Mesendoderm (in vitro differentiated cells): ENCODE measurements at regions not wholly inside any gene's neighbourhood (a gene's known extent, or its start where the extent isn't known, plus 50 kb on each side); places are given as distances from the start of the nearest gene placed in this dataset.
A peak's percentile ranks its signal among the peaks of the same experiment; 100 is the strongest.

ENCODE experiments used
- DNase-seq: peaks from one replicate; pipeline ENCODE4 v3.0.0; 2013
- H2AK5ac ChIP-seq: 2 replicates; pipeline ENCODE4 v1.6.1; 2013; ENCODE audit warnings: low read length, inconsistent platforms
- H2BK120ac ChIP-seq: 2 replicates; pipeline ENCODE4 v1.6.1; 2013; ENCODE audit warnings: low read depth, mild to moderate bottlenecking, low read length, moderate library complexity, mixed read lengths
- H2BK15ac ChIP-seq: replicated peaks from 2 replicates; pipeline ENCODE4 v1.6.1; 2013; ENCODE audit warnings: low read depth, mild to moderate bottlenecking, moderate library complexity
- H2BK5ac ChIP-seq: 2 replicates; pipeline ENCODE4 v1.6.1; 2013; ENCODE audit warnings: low read length, inconsistent platforms
- H3K18ac ChIP-seq: 2 replicates; pipeline ENCODE4 v1.6.1; 2013; ENCODE audit warnings: mild to moderate bottlenecking, low read length, mixed read lengths
- H3K23ac ChIP-seq: one replicate; pipeline ENCODE4 v1.6.1; 2013; ENCODE audit warnings: low read length
- H3K27ac ChIP-seq: 2 replicates; pipeline ENCODE4 v1.5.1; 2013; ENCODE audit warnings: low read depth, mild to moderate bottlenecking, inconsistent platforms, low read length, moderate library complexity
- H3K27me3 ChIP-seq: 2 replicates; pipeline ENCODE4 v1.6.1; 2013; ENCODE audit warnings: low read length, control low read depth, mild to moderate bottlenecking, inconsistent platforms; ENCODE audit not compliant: insufficient read depth, poor library complexity
- H3K36me3 ChIP-seq: 2 replicates; pipeline ENCODE4 v1.6.1; 2013; ENCODE audit warnings: low read length, inconsistent platforms; ENCODE audit not compliant: control insufficient read depth, insufficient read depth
- H3K4ac ChIP-seq: one replicate; pipeline ENCODE4 v1.6.1; 2013; ENCODE audit warnings: low read depth, mild to moderate bottlenecking, low read length, moderate library complexity
- H3K4me1 ChIP-seq: 2 replicates; pipeline ENCODE4 v1.6.1; 2013; ENCODE audit warnings: low read depth, low read length, inconsistent platforms; ENCODE audit not compliant: control insufficient read depth
- H3K4me2 ChIP-seq: 2 replicates; pipeline ENCODE4 v1.6.1; 2013; ENCODE audit warnings: low read length
- H3K4me3 ChIP-seq: 2 replicates; pipeline ENCODE4 v1.5.1; 2013; ENCODE audit warnings: mild to moderate bottlenecking, low read length
- H3K56ac ChIP-seq: one replicate; pipeline ENCODE4 v1.6.1; 2013; ENCODE audit warnings: low read length
- H3K79me1 ChIP-seq: 2 replicates; pipeline ENCODE4 v1.6.1; 2013; ENCODE audit warnings: low read length, inconsistent platforms
- H3K79me2 ChIP-seq: 2 replicates; pipeline ENCODE4 v1.6.1; 2013; ENCODE audit warnings: mild to moderate bottlenecking, low read length; ENCODE audit not compliant: control insufficient read depth, insufficient read depth
- H3K9ac ChIP-seq: 2 replicates; pipeline ENCODE4 v1.6.1; 2013; ENCODE audit warnings: low read length, inconsistent platforms
- H4K5ac ChIP-seq: one replicate; pipeline ENCODE4 v1.6.1; 2013; ENCODE audit warnings: low read length
- H4K8ac ChIP-seq: one replicate; pipeline ENCODE4 v1.6.1; 2013; ENCODE audit warnings: low read depth, mild to moderate bottlenecking, control low read depth, low read length, moderate library complexity
- WGBS: extraction: QIAGEN DNeasy Blood & Tissue Kit; methylation state at CpG from one replicate; pipeline ENCODE4 v1.1.7; 2013; ENCODE audit warnings: low lambda C conversion rate, missing lambda C conversion rate; ENCODE audit not compliant: insufficient coverage; ENCODE audit errors: extremely low coverage; 5-methylcytosine and 5-hydroxymethylcytosine counted together

GRCh38 chr9:79040671-79041070 is 531.1 kb upstream of the TLE4 start:
- Histone ChIP-seq H2AK5ac (no peak overlapping the region), H3K79me1 (no peaks in the 10 kb centered on the region), H3K18ac (no peak overlapping the region), H3K27ac (no peak overlapping the region), H2BK5ac (no peak overlapping the region), H3K56ac (no peak overlapping the region), H3K4me1 (peaks cover 2% of the 10 kb centered on the region), H3K4me2 (no peak overlapping the region), H3K27me3 (no peaks in the 10 kb centered on the region), H3K36me3 (no peaks in the 10 kb centered on the region), H4K5ac (no peak overlapping the region), H3K4ac (no peak overlapping the region), H2BK15ac (no peak overlapping the region), H3K79me2 (no peaks in the 10 kb centered on the region), H4K8ac (no peak overlapping the region), H3K23ac (no peak overlapping the region), H3K9ac (no peak overlapping the region), H2BK120ac (no peak overlapping the region), H3K4me3 (no peak overlapping the region)
- WGBS: no CpG with 5 or more reads among the region's 2 CpGs
- DNase-seq: no peak

- Histone ChIP-seq H3K4ac (no peak overlapping the region), H3K56ac (no peak overlapping the region), H4K5ac (no peak overlapping the region), H3K36me3 (no peaks in the 10 kb centered on the region), H3K4me2 (no peak overlapping the region), H2BK120ac (no peak overlapping the region), H3K23ac (no peak overlapping the region), H3K27me3 (no peaks in the 10 kb centered on the region), H3K79me2 (no peaks in the 10 kb centered on the region), H3K27ac (no peak overlapping the region), H3K4me1 (peaks cover 2% of the 10 kb centered on the region), H3K79me1 (no peaks in the 10 kb centered on the region), H2AK5ac (no peak overlapping the region), H3K9ac (no peak overlapping the region), H2BK5ac (no peak overlapping the region), H3K4me3 (no peak overlapping the region), H3K18ac (no peak overlapping the region), H2BK15ac (no peak overlapping the region), H4K8ac (no peak overlapping the region)
- DNase-seq: no peak
- no CpG with 5 or more reads among the region's 1 CpG for WGBS
Measured at GRCh38 chr9:79041266-79041665, 530.5 kb upstream of the TLE4 start.

- no peaks in the 10 kb centered on the region for H3K36me3 ChIP-seq
- no peak overlapping the region for H2BK15ac ChIP-seq
- H3K4me1 ChIP-seq: peaks cover 2% of the 10 kb centered on the region
- H2BK120ac ChIP-seq: no peak overlapping the region
- no peak overlapping the region for H3K4me2 ChIP-seq
- H2AK5ac ChIP-seq: no peak overlapping the region
- no peak overlapping the region for H3K18ac ChIP-seq
- H2BK5ac ChIP-seq: no peak overlapping the region
- H3K79me2 ChIP-seq: no peaks in the 10 kb centered on the region
- H3K4me3 ChIP-seq: no peak overlapping the region
- H3K27ac ChIP-seq: no peak overlapping the region
- H3K9ac ChIP-seq: no peak overlapping the region
- H3K56ac ChIP-seq: no peak overlapping the region
- H3K23ac ChIP-seq: no peak overlapping the region
- WGBS: no CpG with 5 or more reads among the region's 7 CpGs
- no peak overlapping the region for H3K4ac ChIP-seq
- no peaks in the 10 kb centered on the region for H3K79me1 ChIP-seq
- peak overlapping the region; percentile 6 for H4K8ac ChIP-seq
- peak; percentile 14 for DNase-seq
- no peaks in the 10 kb centered on the region for H3K27me3 ChIP-seq
- H4K5ac ChIP-seq: no peak overlapping the region
Measured at GRCh38 chr9:79043916-79044315, 527.8 kb upstream of the TLE4 start.

GRCh38 chr9:79046401-79046800 is 525.4 kb upstream of the TLE4 start:
- H2BK5ac ChIP-seq: no peak overlapping the region
- H3K4me1 ChIP-seq: peaks cover 2% of the 10 kb centered on the region
- no peak overlapping the region for H3K18ac ChIP-seq
- no peak overlapping the region for H2AK5ac ChIP-seq
- no peaks in the 10 kb centered on the region for H3K27me3 ChIP-seq
- H3K27ac ChIP-seq: no peak overlapping the region
- H3K9ac ChIP-seq: no peak overlapping the region
- H3K79me1 ChIP-seq: no peaks in the 10 kb centered on the region
- DNase-seq: no peak
- no peak overlapping the region for H3K56ac ChIP-seq
- no peak overlapping the region for H3K4me2 ChIP-seq
- no peak overlapping the region for H2BK120ac ChIP-seq
- no CpG with 5 or more reads among the region's 2 CpGs for WGBS
- no peak overlapping the region for H3K4ac ChIP-seq
- H4K5ac ChIP-seq: no peak overlapping the region
- H3K23ac ChIP-seq: no peak overlapping the region
- no peak overlapping the region for H4K8ac ChIP-seq
- H2BK15ac ChIP-seq: no peak overlapping the region
- no peaks in the 10 kb centered on the region for H3K36me3 ChIP-seq
- no peak overlapping the region for H3K4me3 ChIP-seq
- H3K79me2 ChIP-seq: no peaks in the 10 kb centered on the region

- DNase-seq: no peak
- Histone ChIP-seq H2BK15ac (no peak overlapping the region), H3K4me2 (no peak overlapping the region), H3K4me1 (no peaks in the 10 kb centered on the region), H3K4me3 (no peak overlapping the region), H3K56ac (no peak overlapping the region), H4K5ac (no peak overlapping the region), H3K27ac (no peak overlapping the region), H3K9ac (no peak overlapping the region), H3K23ac (no peak overlapping the region), H2BK5ac (no peak overlapping the region), H3K27me3 (no peaks in the 10 kb centered on the region), H4K8ac (no peak overlapping the region), H3K79me2 (no peaks in the 10 kb centered on the region), H2BK120ac (no peak overlapping the region), H3K4ac (no peak overlapping the region), H3K18ac (no peak overlapping the region), H3K79me1 (no peaks in the 10 kb centered on the region), H3K36me3 (no peaks in the 10 kb centered on the region), H2AK5ac (no peak overlapping the region)
- no CpG with 5 or more reads among the region's 5 CpGs for WGBS
Measured at GRCh38 chr9:79049371-79049770, 522.4 kb upstream of the TLE4 start.

- H2BK15ac ChIP-seq: no peak overlapping the region
- WGBS: no CpG with 5 or more reads among the region's 3 CpGs
- no peak overlapping the region for H2AK5ac ChIP-seq
- no peak overlapping the region for H3K4me3 ChIP-seq
- no peak overlapping the region for H4K8ac ChIP-seq
- no peaks in the 10 kb centered on the region for H3K36me3 ChIP-seq
- H3K23ac ChIP-seq: no peak overlapping the region
- H3K18ac ChIP-seq: no peak overlapping the region
- no peaks in the 10 kb centered on the region for H3K79me1 ChIP-seq
- H3K79me2 ChIP-seq: no peaks in the 10 kb centered on the region
- no peak overlapping the region for H3K9ac ChIP-seq
- no peak overlapping the region for H3K4me2 ChIP-seq
- no peak overlapping the region for H2BK120ac ChIP-seq
- no peak for DNase-seq
- no peak overlapping the region for H2BK5ac ChIP-seq
- no peaks in the 10 kb centered on the region for H3K4me1 ChIP-seq
- no peak overlapping the region for H4K5ac ChIP-seq
- H3K4ac ChIP-seq: no peak overlapping the region
- H3K56ac ChIP-seq: no peak overlapping the region
- H3K27me3 ChIP-seq: no peaks in the 10 kb centered on the region
- no peak overlapping the region for H3K27ac ChIP-seq
Measured at GRCh38 chr9:79053598-79053997, 518.2 kb upstream of the TLE4 start.
